ENCODE measurements at regions not wholly inside any gene's neighbourhood (a gene's known extent, or its start where the extent isn't known, plus 50 kb on each side); places are given as distances from the start of the nearest gene placed in this dataset.
A peak's percentile ranks its signal among the peaks of the same experiment; 100 is the strongest.
"Not testable (repeated sequence)": the region's sequence is repeated elsewhere in the genome, so short reads cannot be mapped to it uniquely, and the experiment has no call there.

- H3K4me1 ChIP-seq (replicated peaks in 1 of 2): no peaks in the 10 kb centered on the region
- intact Hi-C loops (cut with DNase I): no loop called here
- H3K27me3 ChIP-seq: no peaks in the 10 kb centered on the region
- no peak for TF ChIP-seq CTCF (IDR thresholded peaks at IDR 0.05)
- no peak for TF ChIP-seq POLR2A (IDR thresholded peaks at IDR 0.05)
- peak in 3 of 7 donors; percentile 6 to 7 (median 7) for DNase-seq
- WGBS, 4 donors: 85 to 88% (median 87%) methylated on average over 7 to 11 of the region's 11 CpGs
- H3K27ac ChIP-seq: no peak overlapping the region
- no peak overlapping the region for H3K4me3 ChIP-seq
- H3K9me3 ChIP-seq (replicated peaks in 1 of 3): no peaks in the 10 kb centered on the region
- H3K36me3 ChIP-seq (replicated peaks in 1 of 2): no peaks in the 10 kb centered on the region
Measured at GRCh38 chr15:25247407-25248038, 191.3 kb downstream of the UBE3A start.

DNA sequence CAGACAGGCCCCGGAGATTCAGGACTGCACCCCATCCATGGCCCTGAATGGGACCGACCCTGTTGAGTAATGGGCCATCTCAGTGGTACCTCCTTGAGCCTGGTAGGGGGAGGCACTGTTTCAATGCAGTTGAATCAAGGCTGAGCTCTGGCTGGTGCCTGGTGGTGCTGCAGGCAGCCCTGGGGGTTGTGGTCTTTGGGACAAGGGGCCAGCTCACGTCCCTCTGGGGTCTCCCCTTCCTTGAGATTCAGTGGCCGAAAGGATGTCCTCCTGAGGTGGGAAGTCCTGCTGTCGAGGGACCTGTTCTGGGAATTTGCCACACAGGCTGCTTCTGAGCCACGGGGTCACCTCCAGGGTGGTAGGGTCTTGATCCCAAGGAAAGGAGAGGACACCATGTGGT is 190.7 kb downstream of the UBE3A start:
- H3K27ac ChIP-seq; H3K36me3 ChIP-seq (replicated peaks in 1 of 2); H3K4me3 ChIP-seq; H3K4me1 ChIP-seq (replicated peaks in 1 of 2); intact Hi-C loops (cut with DNase I); H3K9me3 ChIP-seq (replicated peaks in 1 of 3); H3K27me3 ChIP-seq: not testable (repeated sequence)
- peak in 2 of 7 donors; percentile 9 to 21 for DNase-seq
- WGBS, 4 donors: 70 to 84% (median 74%) methylated on average over 4 to 5 of the region's 6 CpGs

- Histone ChIP-seq H3K9me3 (replicated peaks in 1 of 3) (no peaks in the 10 kb centered on the region), H3K4me1 (replicated peaks in 1 of 2) (no peaks in the 10 kb centered on the region), H3K36me3 (replicated peaks in 1 of 2) (no peaks in the 10 kb centered on the region), H3K4me3 (no peak overlapping the region), H3K27me3 (no peaks in the 10 kb centered on the region), H3K27ac (no peak overlapping the region)
- 88 to 98% (median 91%) methylated on average over 4 to 8 of the region's 8 CpGs for WGBS, 4 donors
- TF ChIP-seq CTCF (IDR thresholded peaks at IDR 0.05): no peak
- no peak for TF ChIP-seq POLR2A (IDR thresholded peaks at IDR 0.05)
- DNase-seq: peak in 2 of 7 donors; percentile 1 to 28
- intact Hi-C loops (cut with DNase I): no loop called here
Measured at GRCh38 chr15:25248583-25249235, 190.1 kb downstream of the UBE3A start.

DNA sequence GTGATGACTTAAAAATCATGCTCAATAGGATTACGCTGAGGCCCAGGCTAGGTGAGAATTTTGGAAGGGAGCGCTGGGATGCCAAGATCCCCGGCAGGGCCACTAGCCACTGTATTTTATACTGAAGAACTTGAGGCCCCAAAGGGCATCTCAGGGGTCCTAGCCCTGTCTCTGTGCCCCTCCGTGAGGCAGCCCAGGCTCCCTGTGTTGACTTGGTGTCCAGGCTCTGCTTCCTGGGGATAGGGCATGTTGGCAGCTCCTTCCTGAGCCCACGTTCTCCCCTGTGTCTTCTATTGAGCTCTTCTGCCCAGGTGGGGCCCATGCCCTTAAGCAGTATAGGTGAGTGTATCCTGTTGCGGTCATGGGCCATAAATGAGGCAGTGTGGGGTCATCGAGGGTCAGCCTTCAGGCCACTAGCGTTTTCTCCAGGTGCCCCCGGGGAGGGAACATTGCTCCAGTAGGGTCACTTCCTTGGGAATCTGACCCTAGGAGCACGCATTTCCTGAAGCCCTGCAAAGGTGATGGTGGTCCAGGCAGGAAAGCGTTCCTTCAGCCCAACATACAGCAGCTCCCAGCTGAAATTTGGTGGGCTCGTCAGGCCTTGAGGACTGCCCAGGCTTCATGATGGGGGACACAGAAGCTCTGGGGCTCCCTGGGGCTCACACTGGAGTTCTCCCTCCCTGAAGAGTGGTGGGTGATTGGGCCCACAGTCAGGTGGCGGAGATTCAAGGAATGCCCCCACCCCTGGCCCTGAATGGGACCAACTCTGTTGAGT is 189.4 kb downstream of the UBE3A start:
- WGBS, 4 donors: 85 to 98% (median 90%) methylated on average over 9 to 13 of the region's 13 CpGs

More for the DNA sequence above, 189.4 kb downstream of the UBE3A start:
- H3K4me3 ChIP-seq: no peak overlapping the region
- H3K27ac ChIP-seq: no peak overlapping the region
- no peaks in the 10 kb centered on the region for H3K36me3 ChIP-seq (replicated peaks in 1 of 2)
- H3K9me3 ChIP-seq (replicated peaks in 1 of 3): no peaks in the 10 kb centered on the region
- intact Hi-C loops (cut with DNase I): no loop called here
- H3K27me3 ChIP-seq: no peaks in the 10 kb centered on the region
- TF ChIP-seq CTCF (IDR thresholded peaks at IDR 0.05): no peak
- no peak for TF ChIP-seq POLR2A (IDR thresholded peaks at IDR 0.05)
- DNase-seq: peak in 3 of 7 donors; percentile 3 to 29 (median 9)
- no peaks in the 10 kb centered on the region for H3K4me1 ChIP-seq (replicated peaks in 1 of 2)
